Heart right ventricle (tissue), 16 donors: ENCODE measurements at regions not wholly inside any gene's neighbourhood (a gene's known extent, or its start where the extent isn't known, plus 50 kb on each side); places are given as distances from the start of the nearest gene placed in this dataset.

Experiments
- ATAC-seq, 8 donors: fragments of 200-7000 bp; cut with Tn5 transposase; one replicate each; pipeline ENCODE4 v1.9.1; 2020; ENCODE audit warnings: mild to moderate bottlenecking in 8 of 8, moderate library complexity in 8 of 8, moderate number of reproducible peaks in 1 of 8
- DNase-seq, 2 donors: peaks; one replicate each; pipeline ENCODE4 v3.0.0-alpha.2; 2020
- H3K27ac ChIP-seq, 10 donors: fragments of 200-600 bp; sonication (generic) in 2 of 10; one replicate each; pipeline versions ENCODE4 v1.5.0 to v1.8.0; 2020 to 2022; ENCODE audit warnings: mild to moderate bottlenecking in 3 of 10
- H3K27me3 ChIP-seq, 7 donors: fragments of 200-600 bp; one replicate each; pipeline ENCODE4 v1.8.0; 2021 to 2022; ENCODE audit warnings: mild to moderate bottlenecking in 2 of 7
- H3K36me3 ChIP-seq, 9 donors: fragments of 200-600 bp; sonication (generic) in 1 of 9; one replicate each; pipeline versions ENCODE4 v1.5.0 to v1.8.0; 2020 to 2022; ENCODE audit warnings: mild to moderate bottlenecking in 2 of 9
- H3K4me1 ChIP-seq, 9 donors: fragments of 200-600 bp; sonication (generic) in 1 of 9; one replicate each; pipeline versions ENCODE4 v1.5.0 to v1.8.0; 2020 to 2022; ENCODE audit warnings: mild to moderate bottlenecking in 4 of 9
- H3K4me3 ChIP-seq, 10 donors: fragments of 200-600 bp; sonication (generic) in 2 of 10; one replicate each; pipeline versions ENCODE4 v1.5.0 to v1.8.0; 2020 to 2022; ENCODE audit warnings: mild to moderate bottlenecking in 7 of 10, moderate library complexity in 2 of 10
- H3K9me3 ChIP-seq, 11 donors: fragments of 200-600 bp in 10 of 11; sonication (generic) in 2 of 11; one replicate each; pipeline versions ENCODE4 v1.5.0 to v1.8.0; 2013 to 2022; ENCODE audit warnings: mild to moderate bottlenecking in 2 of 11, control low read depth in 1 of 11, moderate library complexity in 1 of 11
- CTCF ChIP-seq, 9 donors: fragments of 200-600 bp; sonication (generic) in 2 of 9; IDR thresholded peaks; one replicate each; pipeline versions ENCODE4 v1.5.0 to v1.8.0; 2021 to 2022; ENCODE audit warnings: antibody characterized with exemption in 9 of 9, mild to moderate bottlenecking in 5 of 9, moderate library complexity in 1 of 9
- WGBS, 2 donors: extraction: QIAGEN DNeasy Blood & Tissue Kit; methylation state at CpG; one replicate each; pipeline ENCODE4 v1.1.7; 2013; ENCODE audit warnings: inconsistent platforms in 1 of 2; 5-methylcytosine and 5-hydroxymethylcytosine counted together
- intact Hi-C, 10 donors: fragments of 100-400 bp; cut with DNase I; formaldehyde crosslinking; loops; one replicate each; pipeline versions ENCODE4 v1.11.1 to v1.14.2; 2022
- donor health status: Arrhythmogenic right ventricular cardiomyopathy.
- donor health status: ischemic (EF 13 %, LVEDD 7.1; RV severe dilation, severe dysfunction).
- donor health status: healthy with polysubstance abuse.
- donor health status: DM: no; HTN: yes; CAD: no.
- donor health status: DM: no; HTN: no; CAD: no.
- donor health status: ischemic (EF 25% LVEDD 6.9; RV normal size, moderate dysfunction).
- donor health status: ischemic (EF 25% LVEDD 5.7; RV mildly dilated, moderate dysfunction).
- donor health status: healthy.
- donor health status: DM: yes; HTN: yes; CAD: no.
- donor health status: Ischemic cardiomyopathy.
- donor health status: ischemic (EF 35%, LVEDD 5.7; RV mildly dilated, moderate dysfunction).
- donor health status: nonischemic (EF 11% LVEDD 7.7; RV severe dilation, severe dysfunction).
- donor health status: DM: yes; HTN: yes; CAD: no.
- donor health status: PGD.
- donor health status: ischemic (EF 29% LVEDD 5.4; RV normal size, mild dysfunction).
- donor health status: nonischemic (EF 23%, LVEDD 6.1; RV moderate dilation, normal function).

DNA sequence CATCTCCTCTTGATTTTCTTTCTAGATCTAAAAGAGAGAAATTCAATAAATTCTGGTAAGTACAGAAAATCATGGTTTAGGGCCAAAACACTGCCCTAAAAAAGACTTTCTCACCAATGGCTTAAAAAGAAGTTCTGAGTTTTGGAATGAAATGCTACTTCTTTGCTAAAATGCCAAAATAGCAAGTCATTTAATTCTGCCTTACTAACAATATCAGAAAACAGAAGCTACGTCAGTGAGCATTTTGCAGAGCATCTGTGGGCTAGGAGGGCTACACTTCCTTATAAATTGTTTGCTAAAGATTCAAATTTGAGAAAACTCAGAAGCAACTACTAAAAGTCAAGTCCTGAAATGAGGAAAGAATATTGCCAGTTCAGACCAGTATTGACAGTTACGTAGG lies 560.8 kb upstream of the CELF2 start:
- H3K9me3 ChIP-seq = peaks cover 0 to 20% (median 3%) of the 10 kb centered on the region in 11 donors
- H3K36me3 ChIP-seq = no peaks in the 10 kb centered on the region
- H3K4me1 ChIP-seq = no peaks in the 10 kb centered on the region
- 88 to 94% methylated on average over 2 of the region's 2 CpGs for WGBS, 2 donors
- DNase-seq = no peak
- H3K27ac ChIP-seq = no peak overlapping the region
- H3K27me3 ChIP-seq = no peaks in the 10 kb centered on the region
- intact Hi-C loops = no loop called here
- no peak for ATAC-seq
- no peak overlapping the region for H3K4me3 ChIP-seq
- no peak for TF ChIP-seq CTCF (IDR thresholded peaks at IDR 0.05)

GRCh38 chr10:10460451-10460850 lies 557.2 kb upstream of the CELF2 start:
- Histone ChIP-seq H3K27me3 (no peaks in the 10 kb centered on the region), H3K27ac (no peak overlapping the region), H3K9me3 (no peaks in the 10 kb centered on the region), H3K4me1 (no peaks in the 10 kb centered on the region), H3K36me3 (no peaks in the 10 kb centered on the region), H3K4me3 (no peak overlapping the region)
- intact Hi-C loops = no loop called here
- 24 to 26% methylated on average over 1 of the region's 1 CpG for WGBS, 2 donors
- DNase-seq (no peak), ATAC-seq (no peak)
- no peak for TF ChIP-seq CTCF (IDR thresholded peaks at IDR 0.05)

DNA sequence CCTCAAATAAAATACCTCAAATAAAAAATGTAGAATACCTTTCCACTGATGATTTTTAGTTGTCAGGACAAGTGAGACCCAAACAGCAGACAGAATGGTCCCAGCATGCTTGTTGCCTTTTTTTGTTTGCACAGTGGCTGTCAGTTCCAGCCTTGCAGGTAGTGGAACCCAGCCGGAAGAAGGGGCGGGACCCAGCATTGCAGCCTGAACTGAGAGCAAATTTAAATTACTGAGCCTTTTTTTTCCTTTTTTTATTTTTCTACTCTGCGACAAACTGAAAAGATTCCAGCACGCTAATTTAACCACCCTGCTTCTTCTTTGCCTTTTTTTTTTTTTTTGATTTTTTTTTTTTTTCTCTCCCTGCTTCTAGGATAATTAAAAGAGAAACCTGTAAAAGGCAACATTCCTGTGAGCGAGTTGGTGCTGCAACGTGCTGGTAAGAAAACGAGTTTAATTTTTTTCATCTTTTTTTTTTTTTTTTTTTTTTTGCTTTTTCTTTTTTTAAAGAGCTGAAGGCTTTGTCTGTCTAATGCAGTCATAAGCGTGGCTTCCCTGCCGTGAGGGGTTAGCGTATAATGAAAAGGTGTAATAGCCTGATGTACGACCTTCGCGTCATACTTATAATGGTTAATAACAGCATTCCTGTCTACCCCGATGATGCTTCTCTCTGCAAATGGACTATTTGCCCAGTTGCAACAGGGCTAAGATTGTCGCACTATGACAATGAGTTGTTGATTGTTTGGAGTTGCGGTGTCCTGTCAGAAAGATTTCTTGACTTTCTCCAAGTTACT lies 555.3 kb upstream of the CELF2 start:
- H3K27me3 ChIP-seq = no peaks in the 10 kb centered on the region
- ATAC-seq (no peak), DNase-seq (no peak)
- no peaks in the 10 kb centered on the region for H3K36me3 ChIP-seq
- intact Hi-C loops = no loop called here
- H3K27ac ChIP-seq = no peak overlapping the region
- 86 to 88% methylated on average over 16 of the region's 16 CpGs for WGBS, 2 donors
- TF ChIP-seq CTCF (IDR thresholded peaks at IDR 0.05) = no peak
- H3K9me3 ChIP-seq = no peaks in the 10 kb centered on the region
- no peak overlapping the region for H3K4me3 ChIP-seq
- no peaks in the 10 kb centered on the region for H3K4me1 ChIP-seq

DNA sequence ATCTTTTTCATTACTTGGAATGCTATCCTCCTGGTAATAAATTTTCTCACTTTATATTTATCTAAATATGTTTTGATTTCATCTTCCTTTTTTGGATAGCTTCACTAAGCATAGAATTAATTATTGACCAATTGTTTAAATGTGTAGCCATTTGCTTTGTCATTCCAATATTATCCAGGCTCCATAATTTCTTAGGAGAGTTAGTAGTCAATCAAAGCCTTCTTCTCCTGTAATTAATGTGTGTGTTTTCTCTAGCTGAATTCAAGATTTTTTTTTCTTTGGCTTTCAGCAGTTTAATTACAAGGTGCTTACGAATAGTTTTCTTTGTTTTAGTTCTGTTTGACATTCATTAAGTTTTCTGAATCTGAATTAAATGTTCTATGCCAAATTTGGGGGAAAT lies 545.9 kb upstream of the CELF2 start:
- H3K27ac ChIP-seq = no peak overlapping the region
- ATAC-seq (no peak), DNase-seq (no peak)
- intact Hi-C loops = no loop called here
- no peak for TF ChIP-seq CTCF (IDR thresholded peaks at IDR 0.05)
- no peaks in the 10 kb centered on the region for H3K36me3 ChIP-seq
- H3K4me3 ChIP-seq = no peak overlapping the region
- no peaks in the 10 kb centered on the region for H3K27me3 ChIP-seq
- 80 to 92% methylated on average over 1 of the region's 1 CpG for WGBS, 2 donors
- H3K4me1 ChIP-seq = no peaks in the 10 kb centered on the region
- H3K9me3 ChIP-seq = peaks cover 0 to 20% (median 3%) of the 10 kb centered on the region in 11 donors
